GM19452 (cell line): ENCODE measurements at regions not wholly inside any gene's neighbourhood (a gene's known extent, or its start where the extent isn't known, plus 50 kb on each side); places are given as distances from the start of the nearest gene placed in this dataset.
A peak's percentile ranks its signal among the peaks of the same experiment; 100 is the strongest.

ENCODE experiments used
- ATAC-seq: cut with Tn5 transposase; IDR thresholded peaks from one replicate; pipeline ENCODE4 v1.9.1; 2021; ENCODE audit not compliant: unreplicated experiment

- ATAC-seq: no peak
Measured at GRCh38 chr3:59424268-59425010, 374.6 kb upstream of the CFAP20DC start.

GRCh38 chr3:59423707-59424106 is 373.9 kb upstream of the CFAP20DC start:
- ATAC-seq: no peak

GRCh38 chr3:59422312-59422711 is 372.5 kb upstream of the CFAP20DC start:
- ATAC-seq: no peak

- ATAC-seq: no peak
Measured at GRCh38 chr3:59418836-59419235, 369.0 kb upstream of the CFAP20DC start.

GRCh38 chr3:59412516-59412915 is 362.7 kb upstream of the CFAP20DC start:
- ATAC-seq: no peak

- ATAC-seq: no peak
Measured at GRCh38 chr3:59411694-59412093, 361.9 kb upstream of the CFAP20DC start.

GRCh38 chr3:59411186-59411585 is 361.4 kb upstream of the CFAP20DC start:
- ATAC-seq: no peak

GRCh38 chr3:59408047-59408624 is 358.3 kb upstream of the CFAP20DC start:
- peak; percentile 56 for ATAC-seq

GRCh38 chr3:59407425-59407824 is 357.6 kb upstream of the CFAP20DC start:
- ATAC-seq: no peak

- ATAC-seq: peak; percentile 78
Measured at GRCh38 chr3:59406943-59407342, 357.1 kb upstream of the CFAP20DC start.

GRCh38 chr3:59404851-59405250 is 355.0 kb upstream of the CFAP20DC start:
- ATAC-seq: no peak

- no peak for ATAC-seq
Measured at GRCh38 chr3:59404064-59404463, 354.2 kb upstream of the CFAP20DC start.

- ATAC-seq: peak; percentile 74
Measured at GRCh38 chr3:59401924-59402323, 352.1 kb upstream of the CFAP20DC start.

GRCh38 chr3:59392116-59392515 is 342.3 kb upstream of the CFAP20DC start:
- ATAC-seq: no peak

- no peak for ATAC-seq
Measured at GRCh38 chr3:59391131-59391530, 341.3 kb upstream of the CFAP20DC start.

- peak; percentile 43 for ATAC-seq
Measured at GRCh38 chr3:59388555-59389270, 338.9 kb upstream of the CFAP20DC start.

GRCh38 chr3:59386165-59386564 is 336.3 kb upstream of the CFAP20DC start:
- peak; percentile 74 for ATAC-seq

GRCh38 chr3:59385547-59385946 is 335.7 kb upstream of the CFAP20DC start:
- no peak for ATAC-seq

- peak; percentile 66 for ATAC-seq
Measured at GRCh38 chr3:59381282-59381681, 331.5 kb upstream of the CFAP20DC start.

- no peak for ATAC-seq
Measured at GRCh38 chr3:59380146-59380545, 330.3 kb upstream of the CFAP20DC start.

- peak; percentile 99 for ATAC-seq
Measured at GRCh38 chr3:59374818-59375211, 325.0 kb upstream of the CFAP20DC start.
